ENCODE measurements at regions not wholly inside any gene's neighbourhood (a gene's known extent, or its start where the extent isn't known, plus 50 kb on each side); places are given as distances from the start of the nearest gene placed in this dataset.

DNA sequence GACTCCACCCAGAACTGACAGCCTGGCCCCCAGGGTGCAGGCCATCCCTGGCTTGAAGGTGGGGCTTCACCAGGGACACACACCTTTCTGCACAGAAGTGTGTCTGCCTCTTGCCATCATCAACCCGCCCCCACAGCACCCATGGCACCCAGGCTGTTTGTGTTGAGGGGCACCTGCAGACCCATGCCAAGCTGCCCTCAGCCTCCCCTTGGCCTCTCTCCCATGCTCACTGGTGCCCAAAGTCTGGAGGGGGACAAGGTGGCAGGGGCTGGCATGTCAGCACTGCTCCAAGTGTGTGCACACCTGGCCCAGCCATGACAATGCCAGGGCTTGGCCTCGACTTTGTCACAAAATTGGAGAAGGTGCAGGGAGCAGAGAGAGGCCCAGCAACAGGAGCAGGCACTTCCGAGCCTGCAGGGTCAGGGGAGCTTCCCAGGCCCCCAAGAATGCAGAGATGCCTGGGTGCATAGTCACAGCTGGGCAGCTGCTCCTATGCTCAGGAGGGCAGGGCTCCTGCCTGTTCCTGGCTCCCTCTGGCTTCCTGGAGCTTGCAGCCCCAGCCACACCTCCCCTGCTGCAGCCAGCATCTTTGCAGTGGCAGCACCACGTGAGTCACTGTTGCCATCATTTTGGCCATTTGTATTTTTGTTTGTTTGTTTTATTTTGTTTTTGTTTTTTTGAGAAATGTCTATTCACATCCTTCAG, 280.6 kb upstream of the UBE2E3 start:
- 68 to 83% (median 75%) methylated on average over 3 to 4 of the region's 4 CpGs for WGBS, 5 donors
- Histone ChIP-seq H3K36me3 (no peaks in the 10 kb centered on the region), H3K4me3 (no peak overlapping the region), H3K27ac (no peak overlapping the region), H3K9me3 (no peaks in the 10 kb centered on the region), H3K27me3 (no peaks in the 10 kb centered on the region), H3K4me1 (no peaks in the 10 kb centered on the region)
- no peak for DNase-seq
- no peak for TF ChIP-seq POLR2AphosphoS5 (IDR thresholded peaks at IDR 0.05)
- no peak for TF ChIP-seq POLR2A (IDR thresholded peaks at IDR 0.05)
- no peak for TF ChIP-seq EP300 (IDR thresholded peaks at IDR 0.05)
- TF ChIP-seq, protein P1, sequence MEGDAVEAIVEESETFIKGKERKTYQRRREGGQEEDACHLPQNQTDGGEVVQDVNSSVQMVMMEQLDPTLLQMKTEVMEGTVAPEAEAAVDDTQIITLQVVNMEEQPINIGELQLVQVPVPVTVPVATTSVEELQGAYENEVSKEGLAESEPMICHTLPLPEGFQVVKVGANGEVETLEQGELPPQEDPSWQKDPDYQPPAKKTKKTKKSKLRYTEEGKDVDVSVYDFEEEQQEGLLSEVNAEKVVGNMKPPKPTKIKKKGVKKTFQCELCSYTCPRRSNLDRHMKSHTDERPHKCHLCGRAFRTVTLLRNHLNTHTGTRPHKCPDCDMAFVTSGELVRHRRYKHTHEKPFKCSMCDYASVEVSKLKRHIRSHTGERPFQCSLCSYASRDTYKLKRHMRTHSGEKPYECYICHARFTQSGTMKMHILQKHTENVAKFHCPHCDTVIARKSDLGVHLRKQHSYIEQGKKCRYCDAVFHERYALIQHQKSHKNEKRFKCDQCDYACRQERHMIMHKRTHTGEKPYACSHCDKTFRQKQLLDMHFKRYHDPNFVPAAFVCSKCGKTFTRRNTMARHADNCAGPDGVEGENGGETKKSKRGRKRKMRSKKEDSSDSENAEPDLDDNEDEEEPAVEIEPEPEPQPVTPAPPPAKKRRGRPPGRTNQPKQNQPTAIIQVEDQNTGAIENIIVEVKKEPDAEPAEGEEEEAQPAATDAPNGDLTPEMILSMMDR (IDR thresholded peaks at IDR 0.05): no peak
- intact Hi-C loops (cut with DNase I; ENCODE audit: low total_unique reads): no loop called here

DNA sequence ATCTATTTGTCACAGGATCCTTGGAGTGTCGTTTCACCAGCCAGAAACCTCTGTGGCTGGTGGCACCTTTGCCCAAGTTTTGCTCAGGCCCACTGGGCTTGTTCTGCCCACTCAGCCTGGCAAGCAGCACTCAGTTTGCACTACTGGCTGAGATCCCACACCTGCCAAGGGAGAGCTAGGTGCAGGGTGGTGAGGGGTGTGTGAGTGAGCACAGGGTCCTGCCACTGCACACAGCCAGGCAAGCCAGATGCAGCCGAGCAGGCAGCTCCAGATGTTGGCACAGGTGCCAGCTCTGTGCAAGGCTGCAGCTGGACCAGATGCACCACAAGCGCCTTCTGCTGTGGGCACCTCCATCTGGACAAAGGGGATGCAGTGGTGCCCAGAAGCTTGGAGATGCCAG, 281.7 kb upstream of the UBE2E3 start:
- TF ChIP-seq POLR2AphosphoS5 (IDR thresholded peaks at IDR 0.05): no peak
- TF ChIP-seq, protein P1 (IDR thresholded peaks at IDR 0.05): no peak
- TF ChIP-seq POLR2A (IDR thresholded peaks at IDR 0.05): no peak
- no peak for TF ChIP-seq EP300 (IDR thresholded peaks at IDR 0.05)
- intact Hi-C loops (cut with DNase I; ENCODE audit: low total_unique reads): no loop called here
- WGBS, 5 donors: 52 to 89% (median 81%) methylated on average over 3 of the region's 3 CpGs

DNA sequence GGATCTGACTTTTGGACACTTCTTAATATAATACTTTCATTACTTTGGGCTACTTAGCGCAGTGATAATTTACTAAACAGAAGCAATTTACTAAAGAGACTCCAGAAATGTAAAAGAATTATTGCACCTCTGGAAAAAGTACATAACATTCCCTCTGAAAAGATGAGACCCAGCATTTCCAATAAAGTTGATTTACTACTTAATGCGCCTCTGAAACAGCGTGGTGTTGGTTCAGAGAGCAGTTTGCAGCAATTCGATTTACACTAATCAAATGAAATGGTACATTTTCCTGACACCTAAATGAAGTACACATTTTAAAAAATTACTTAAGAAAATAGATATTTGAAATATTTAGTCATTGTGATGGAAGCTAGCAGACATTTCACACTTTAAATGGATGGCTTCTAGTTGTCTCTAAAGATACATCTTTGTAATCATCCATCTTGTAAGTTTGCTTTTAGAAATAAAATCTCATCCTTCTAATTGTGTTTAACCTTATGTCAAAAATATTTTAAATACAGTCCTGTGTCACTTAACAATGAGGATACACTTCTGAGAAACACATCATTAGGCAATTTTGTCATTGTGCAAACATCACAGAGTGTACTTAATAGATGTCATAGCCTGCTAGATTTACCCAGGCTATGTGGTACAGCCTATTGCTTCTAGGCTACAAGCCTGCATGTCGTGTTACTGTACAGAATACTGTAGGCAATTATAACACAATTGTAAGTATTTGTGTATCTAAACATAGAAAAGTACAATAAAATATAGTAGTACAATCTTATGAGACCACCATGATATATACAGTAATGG, 284.6 kb upstream of the UBE2E3 start:
- Histone ChIP-seq H3K27ac (no peak overlapping the region), H3K27me3 (no peaks in the 10 kb centered on the region), H3K4me3 (no peak overlapping the region), H3K4me1 (no peaks in the 10 kb centered on the region), H3K36me3 (no peaks in the 10 kb centered on the region), H3K9me3 (no peaks in the 10 kb centered on the region)
- peak in 1 of 2 donors; percentile 20 for DNase-seq
- intact Hi-C loops (cut with DNase I; ENCODE audit: low total_unique reads): no loop called here
- WGBS, 5 donors: 78 to 83% (median 80%) methylated on average over 5 of the region's 5 CpGs
- no peak for TF ChIP-seq POLR2AphosphoS5 (IDR thresholded peaks at IDR 0.05)
- no peak for TF ChIP-seq EP300 (IDR thresholded peaks at IDR 0.05)
- TF ChIP-seq POLR2A (IDR thresholded peaks at IDR 0.05): no peak
- TF ChIP-seq, protein P1 (IDR thresholded peaks at IDR 0.05): no peak

More for the DNA sequence above, 281.7 kb upstream of the UBE2E3 start:
- Histone ChIP-seq H3K36me3 (no peaks in the 10 kb centered on the region), H3K9me3 (no peaks in the 10 kb centered on the region), H3K27me3 (no peaks in the 10 kb centered on the region), H3K4me3 (no peak overlapping the region), H3K27ac (no peak overlapping the region), H3K4me1 (no peaks in the 10 kb centered on the region)
- no peak for DNase-seq

DNA sequence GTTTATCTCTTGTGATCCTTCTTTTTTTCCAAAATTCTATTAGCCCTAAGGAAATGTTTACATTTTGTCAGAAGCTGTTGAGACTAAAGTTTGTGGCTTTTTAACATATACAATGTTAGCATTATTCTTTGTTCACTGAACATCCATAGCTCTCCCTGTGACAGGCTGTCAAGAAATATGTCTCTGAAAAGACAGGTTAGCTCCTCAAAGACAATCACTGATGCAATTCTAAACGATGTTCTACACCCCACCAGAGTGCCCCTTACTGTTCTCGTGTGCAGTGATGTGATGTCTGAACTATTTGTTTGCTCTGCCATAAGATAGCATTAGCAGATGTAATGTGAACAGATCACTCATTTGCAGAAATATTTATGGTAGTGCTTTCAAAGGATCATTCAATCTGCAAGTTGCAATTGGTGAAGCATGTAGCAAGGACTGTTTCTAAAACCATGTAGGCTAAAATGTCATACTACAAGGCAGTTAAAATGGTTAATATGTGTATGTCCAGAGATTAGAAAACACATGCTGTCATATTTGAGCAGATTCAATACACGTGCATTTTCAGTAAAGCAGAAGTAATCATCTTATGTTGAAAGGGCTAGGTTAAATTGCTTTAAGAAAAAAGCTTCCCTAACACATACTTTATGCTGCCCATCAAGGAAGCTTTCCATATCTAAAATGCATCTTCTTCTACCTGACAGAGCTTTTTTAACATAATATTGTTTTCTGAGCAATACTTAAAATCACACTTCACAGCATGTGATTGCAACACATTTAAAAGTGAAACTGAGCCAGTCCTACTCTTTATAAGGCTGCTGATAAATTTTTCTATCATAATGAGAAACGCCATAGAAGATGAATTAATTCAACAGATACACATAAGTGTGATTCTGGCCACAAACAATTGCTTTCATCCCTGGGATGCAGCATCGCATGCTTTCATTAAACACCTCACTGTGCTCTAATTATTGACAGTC, 285.7 kb upstream of the UBE2E3 start:
- 37 to 47% (median 42%) methylated on average over 5 of the region's 5 CpGs for WGBS, 5 donors
- H3K4me1 ChIP-seq: no peaks in the 10 kb centered on the region
- H3K4me3 ChIP-seq: peak overlapping the region in 1 of 4 donors; percentile 11
- H3K36me3 ChIP-seq: no peaks in the 10 kb centered on the region
- H3K9me3 ChIP-seq: no peaks in the 10 kb centered on the region
- no peak for DNase-seq
- TF ChIP-seq EP300 (IDR thresholded peaks at IDR 0.05) (no peak), POLR2AphosphoS5 (IDR thresholded peaks at IDR 0.05) (no peak)
- TF ChIP-seq, protein P1 (IDR thresholded peaks at IDR 0.05): no peak
- no peak overlapping the region for H3K27ac ChIP-seq
- intact Hi-C loops (cut with DNase I; ENCODE audit: low total_unique reads): no loop called here
- no peaks in the 10 kb centered on the region for H3K27me3 ChIP-seq
